A673 (cell line): ENCODE measurements at regions not wholly inside any gene's neighbourhood (a gene's known extent, or its start where the extent isn't known, plus 50 kb on each side); places are given as distances from the start of the nearest gene placed in this dataset.

ENCODE experiments used
- BruUV-seq: library from RNA; stranded (reverse); fragments of 400-500 nt; replicated peaks from 2 replicates; lab custom pipeline; 2021; lab: Mats Ljungman, UMichigan
- CTCF ChIA-PET: fragments of 300-600 bp; sonication (Branson Sonifier 250); formaldehyde crosslinking; loops from one replicate; lab custom pipeline; 2022; ENCODE audit warnings: antibody characterized with exemption; lab: Charles Lee
- POLR2A ChIA-PET: fragments of 300-600 bp; sonication (Branson Sonifier 250); formaldehyde crosslinking; loops from one replicate; lab custom pipeline; 2022; ENCODE audit warnings: antibody characterized with exemption; ENCODE audit not compliant: low non-redundant PET; lab: Charles Lee
- DNase-seq: peaks from one replicate; pipeline ENCODE4 v3.0.0-alpha.2; 2015; ENCODE audit warnings: low spot score
- H3K27ac ChIP-seq: fragments of 200-600 bp; sonication (generic); 2 replicates; pipeline ENCODE4 v1.5.1; 2016; ENCODE audit warnings: mixed run types, low read depth, mild to moderate bottlenecking, mixed read lengths, antibody characterized with exemption, low read length; ENCODE audit not compliant: poor library complexity, severe bottlenecking
- H3K27me3 ChIP-seq: fragments of 200-600 bp; sonication (generic); replicated peaks from 2 replicates; pipeline ENCODE4 v1.6.1; 2017; ENCODE audit warnings: mixed run types, low read depth, mild to moderate bottlenecking, mixed read lengths, antibody characterized with exemption, low read length; ENCODE audit not compliant: insufficient read depth, poor library complexity
- H3K36me3 ChIP-seq: fragments of 200-600 bp; sonication (generic); 2 replicates; pipeline ENCODE4 v1.6.1; 2016; ENCODE audit warnings: mixed run types, mild to moderate bottlenecking, mixed read lengths, antibody characterized with exemption, low read length; ENCODE audit not compliant: insufficient read depth, poor library complexity, severe bottlenecking
- H3K4me1 ChIP-seq: fragments of 200-600 bp; sonication (generic); 2 replicates; pipeline ENCODE4 v1.6.1; 2017; ENCODE audit warnings: mixed run types, mild to moderate bottlenecking, mixed read lengths, antibody characterized with exemption, low read length; ENCODE audit not compliant: insufficient read depth, poor library complexity, severe bottlenecking
- H3K4me3 ChIP-seq: fragments of 200-600 bp; sonication (generic); 2 replicates; pipeline ENCODE4 v1.5.1; 2016; ENCODE audit warnings: low read depth, mixed run types, mild to moderate bottlenecking, mixed read lengths, low read length; ENCODE audit not compliant: poor library complexity, severe bottlenecking
- H3K9me3 ChIP-seq: fragments of 200-600 bp; sonication (generic); 2 replicates; pipeline ENCODE4 v1.6.1; 2016; ENCODE audit warnings: mixed run types, low read depth, mild to moderate bottlenecking, mixed read lengths, antibody characterized with exemption, low read length; ENCODE audit not compliant: poor library complexity, severe bottlenecking
- EZH2 ChIP-seq: fragments of 200-600 bp; sonication (generic); IDR thresholded peaks from 2 replicates; pipeline ENCODE4 v1.6.1; 2017; ENCODE audit warnings: borderline replicate concordance, low read depth, mild to moderate bottlenecking, mixed read lengths, antibody characterized with exemption, low read length; ENCODE audit not compliant: poor library complexity, severe bottlenecking
- intact Hi-C: fragments of 100-400 bp; cut with micrococcal nuclease; formaldehyde crosslinking; loops from one replicate; pipeline ENCODE4 v1.10.0; 2022; ENCODE audit not compliant: unreplicated experiment
- TF ChIP-seq, protein P1 (sequence below): fragments of 300-800, 200-600 bp; sonication (generic); conservative IDR thresholded peaks from 2 replicates; pipeline ENCODE4 v1.5.1; 2017; ENCODE audit warnings: low read depth, mild to moderate bottlenecking, antibody characterized with exemption, low read length, moderate library complexity, mixed read lengths

GRCh38 chr6:106855117-106855516 is 119.4 kb downstream of the CD24 start:
- BruUV-seq: no TSS peak
- Histone ChIP-seq H3K4me1 (no peaks in the 10 kb centered on the region), H3K36me3 (no peaks in the 10 kb centered on the region), H3K9me3 (no peaks in the 10 kb centered on the region), H3K27me3 (no peaks in the 10 kb centered on the region), H3K4me3 (no peak overlapping the region), H3K27ac (no peak overlapping the region)
- no peak for DNase-seq
- intact Hi-C loops: no loop called here
- TF ChIP-seq, protein P1, sequence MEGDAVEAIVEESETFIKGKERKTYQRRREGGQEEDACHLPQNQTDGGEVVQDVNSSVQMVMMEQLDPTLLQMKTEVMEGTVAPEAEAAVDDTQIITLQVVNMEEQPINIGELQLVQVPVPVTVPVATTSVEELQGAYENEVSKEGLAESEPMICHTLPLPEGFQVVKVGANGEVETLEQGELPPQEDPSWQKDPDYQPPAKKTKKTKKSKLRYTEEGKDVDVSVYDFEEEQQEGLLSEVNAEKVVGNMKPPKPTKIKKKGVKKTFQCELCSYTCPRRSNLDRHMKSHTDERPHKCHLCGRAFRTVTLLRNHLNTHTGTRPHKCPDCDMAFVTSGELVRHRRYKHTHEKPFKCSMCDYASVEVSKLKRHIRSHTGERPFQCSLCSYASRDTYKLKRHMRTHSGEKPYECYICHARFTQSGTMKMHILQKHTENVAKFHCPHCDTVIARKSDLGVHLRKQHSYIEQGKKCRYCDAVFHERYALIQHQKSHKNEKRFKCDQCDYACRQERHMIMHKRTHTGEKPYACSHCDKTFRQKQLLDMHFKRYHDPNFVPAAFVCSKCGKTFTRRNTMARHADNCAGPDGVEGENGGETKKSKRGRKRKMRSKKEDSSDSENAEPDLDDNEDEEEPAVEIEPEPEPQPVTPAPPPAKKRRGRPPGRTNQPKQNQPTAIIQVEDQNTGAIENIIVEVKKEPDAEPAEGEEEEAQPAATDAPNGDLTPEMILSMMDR: no peak
- TF ChIP-seq EZH2: no peak
- POLR2A ChIA-PET: no interaction called here
- CTCF ChIA-PET: no interaction called here

GRCh38 chr6:106849676-106850332 is 124.7 kb downstream of the CD24 start:
- no peaks in the 10 kb centered on the region for H3K9me3 ChIP-seq
- no TSS peak for BruUV-seq
- H3K4me1 ChIP-seq: no peaks in the 10 kb centered on the region
- no peaks in the 10 kb centered on the region for H3K36me3 ChIP-seq
- intact Hi-C loops: no loop called here
- H3K27me3 ChIP-seq: no peaks in the 10 kb centered on the region
- H3K4me3 ChIP-seq: no peak overlapping the region
- DNase-seq: no peak
- no peak for TF ChIP-seq EZH2
- TF ChIP-seq, protein P1: no peak
- ChIA-PET POLR2A (no interaction called here), CTCF (no interaction called here)
- H3K27ac ChIP-seq: no peak overlapping the region

GRCh38 chr6:106849120-106849519 is 125.4 kb downstream of the CD24 start:
- no peaks in the 10 kb centered on the region for H3K27me3 ChIP-seq
- no peak for TF ChIP-seq EZH2
- TF ChIP-seq, protein P1: no peak
- H3K4me3 ChIP-seq: no peak overlapping the region
- H3K36me3 ChIP-seq: no peaks in the 10 kb centered on the region
- no peaks in the 10 kb centered on the region for H3K9me3 ChIP-seq
- H3K4me1 ChIP-seq: no peaks in the 10 kb centered on the region
- no TSS peak for BruUV-seq
- intact Hi-C loops: no loop called here
- DNase-seq: no peak
- ChIA-PET POLR2A (no interaction called here), CTCF (no interaction called here)
- H3K27ac ChIP-seq: no peak overlapping the region
